WTC11 (cell line): ENCODE measurements at regions not wholly inside any gene's neighbourhood (a gene's known extent, or its start where the extent isn't known, plus 50 kb on each side); places are given as distances from the start of the nearest gene placed in this dataset.

Source experiments
- AFF4 ChIP-seq: sonication (generic); formaldehyde crosslinking; IDR thresholded peaks from 2 replicates; pipeline ENCODE4 v1.8.1; 2023; ENCODE audit warnings: mild to moderate bottlenecking, missing genetic modification reagents, borderline replicate concordance
- ATF1 ChIP-seq: sonication (generic); formaldehyde crosslinking; IDR thresholded peaks from 2 replicates; pipeline ENCODE4 v1.8.1; 2023; ENCODE audit warnings: mild to moderate bottlenecking, moderate library complexity, missing genetic modification reagents
- ATF3 ChIP-seq: sonication (generic); formaldehyde crosslinking; conservative IDR thresholded peaks from 2 replicates; pipeline ENCODE4 v1.8.1; 2022; ENCODE audit warnings: mild to moderate bottlenecking, missing genetic modification reagents
- CBFB ChIP-seq: sonication (generic); formaldehyde crosslinking; IDR thresholded peaks from 2 replicates; pipeline ENCODE4 v1.8.1; 2022; ENCODE audit warnings: mild to moderate bottlenecking, low read depth, missing genetic modification reagents
- ETV6 ChIP-seq: sonication (generic); formaldehyde crosslinking; IDR thresholded peaks from 2 replicates; pipeline ENCODE4 v1.8.1; 2022; ENCODE audit warnings: mild to moderate bottlenecking, missing genetic modification reagents
- GABPB1 ChIP-seq: sonication (generic); formaldehyde crosslinking; IDR thresholded peaks from 2 replicates; pipeline ENCODE4 v1.8.1; 2023; ENCODE audit warnings: mild to moderate bottlenecking, missing genetic modification reagents
- IRF1 ChIP-seq: sonication (generic); formaldehyde crosslinking; IDR thresholded peaks from 2 replicates; pipeline ENCODE4 v1.8.0; 2023; ENCODE audit warnings: missing genetic modification reagents
- MAX ChIP-seq: sonication (generic); formaldehyde crosslinking; IDR thresholded peaks from 2 replicates; pipeline ENCODE4 v1.8.0; 2022; ENCODE audit warnings: mild to moderate bottlenecking, missing genetic modification reagents
- NFATC4 ChIP-seq: fragments of 250-450 bp; sonication (Bioruptor Pico); IDR thresholded peaks from 2 replicates; pipeline ENCODE4 v1.9.0; 2021; ENCODE audit warnings: mild to moderate bottlenecking
- NFE2L1 ChIP-seq: sonication (generic); formaldehyde crosslinking; IDR thresholded peaks from 2 replicates; pipeline ENCODE4 v1.8.1; 2023; ENCODE audit warnings: missing genetic modification reagents
- OVOL2 ChIP-seq: fragments of 250-450 bp; sonication (Bioruptor Pico); IDR thresholded peaks from 2 replicates; pipeline ENCODE4 v1.9.0; 2021; ENCODE audit warnings: mild to moderate bottlenecking, borderline replicate concordance
- PRRX2 ChIP-seq: fragments of 250-450 bp; sonication (Bioruptor Pico); IDR thresholded peaks from 2 replicates; pipeline ENCODE4 v1.8.0; 2021; ENCODE audit warnings: mild to moderate bottlenecking
- SMAD3 ChIP-seq: sonication (generic); formaldehyde crosslinking; IDR thresholded peaks from 2 replicates; pipeline ENCODE4 v1.8.0; 2022; ENCODE audit warnings: missing genetic modification reagents, mild to moderate bottlenecking, borderline replicate concordance
- SP1 ChIP-seq: sonication (generic); formaldehyde crosslinking; conservative IDR thresholded peaks from 2 replicates; pipeline ENCODE4 v1.8.1; 2022; ENCODE audit warnings: missing genetic modification reagents
- STAT6 ChIP-seq: sonication (generic); formaldehyde crosslinking; conservative IDR thresholded peaks from 2 replicates; pipeline ENCODE4 v1.8.1; 2023; ENCODE audit warnings: mild to moderate bottlenecking, low read depth, missing genetic modification reagents, moderate library complexity
- TP53 ChIP-seq: sonication (generic); formaldehyde crosslinking; IDR thresholded peaks from 2 replicates; pipeline ENCODE4 v1.8.1; 2023; ENCODE audit warnings: mild to moderate bottlenecking, missing genetic modification reagents
- ZNF121 ChIP-seq: sonication (generic); formaldehyde crosslinking; IDR thresholded peaks from 2 replicates; pipeline ENCODE4 v1.8.0; 2023; ENCODE audit warnings: missing genetic modification reagents
- ZNF281 ChIP-seq: sonication (generic); formaldehyde crosslinking; IDR thresholded peaks from 2 replicates; pipeline ENCODE4 v1.8.0; 2023; ENCODE audit warnings: mild to moderate bottlenecking, missing genetic modification reagents
- ZNF396 ChIP-seq: fragments of 250-450 bp; sonication (Bioruptor Pico); IDR thresholded peaks from 2 replicates; pipeline ENCODE4 v1.8.0; 2021; ENCODE audit warnings: mild to moderate bottlenecking, moderate library complexity, borderline replicate concordance
- ZNF425 ChIP-seq: fragments of 250-450 bp; sonication (Bioruptor Pico); conservative IDR thresholded peaks from 2 replicates; pipeline ENCODE4 v1.9.0; 2021; ENCODE audit warnings: mild to moderate bottlenecking
- ZNF512 ChIP-seq: sonication (generic); formaldehyde crosslinking; IDR thresholded peaks from 2 replicates; pipeline ENCODE4 v1.8.1; 2022; ENCODE audit warnings: missing genetic modification reagents, borderline replicate concordance
- ZSCAN18 ChIP-seq: fragments of 250-450 bp; sonication (Bioruptor Pico); IDR thresholded peaks from 2 replicates; pipeline ENCODE4 v2.1.2; 2022; ENCODE audit warnings: mild to moderate bottlenecking, moderate library complexity

GRCh38 chr17:64778240-64779097 is 116.4 kb upstream of the SMURF2 start (continued):
- peak; percentile 35; the same call in 1 of the 2 replicates for TF ChIP-seq ZNF121
- no peak for TF ChIP-seq ATF3 (CRISPR knock-in tag)
- no peak for TF ChIP-seq STAT6 (CRISPR knock-in tag)
- no peak for TF ChIP-seq SP1
- no peak for TF ChIP-seq ZNF281
- TF ChIP-seq PRRX2 (CRISPR knock-in tag): no peak
- no peak for TF ChIP-seq AFF4
- no peak for TF ChIP-seq IRF1 (CRISPR knock-in tag)
- no peak for TF ChIP-seq GABPB1 (CRISPR knock-in tag)
- TF ChIP-seq CBFB (CRISPR knock-in tag): no peak
- TF ChIP-seq MAX (CRISPR knock-in tag): peak; percentile 92
- no peak for TF ChIP-seq ETV6 (CRISPR knock-in tag)
- TF ChIP-seq ZNF512 (CRISPR knock-in tag): no peak
- TF ChIP-seq ATF1 (CRISPR knock-in tag): no peak
- TF ChIP-seq ZNF425 (CRISPR knock-in tag): no peak
- 0 out of 2 replicates have a peak, but pooled peaks have one; percentile 44 for TF ChIP-seq TP53 (CRISPR knock-in tag)
- peak; percentile 67; the same call in 1 of the 2 replicates for TF ChIP-seq NFE2L1 (CRISPR knock-in tag)
- no peak for TF ChIP-seq OVOL2 (CRISPR knock-in tag)
- peak; percentile 70; the same call in 1 of the 2 replicates for TF ChIP-seq SMAD3 (CRISPR knock-in tag)
- no peak for TF ChIP-seq NFATC4 (CRISPR knock-in tag)
- no peak for TF ChIP-seq ZSCAN18 (CRISPR knock-in tag)
- TF ChIP-seq ZNF396 (CRISPR knock-in tag): no peak
